ENCODE measurements at regions not wholly inside any gene's neighbourhood (a gene's known extent, or its start where the extent isn't known, plus 50 kb on each side); places are given as distances from the start of the nearest gene placed in this dataset.
"Not testable (repeated sequence)": the region's sequence is repeated elsewhere in the genome, so short reads cannot be mapped to it uniquely, and the experiment has no call there.

DNA sequence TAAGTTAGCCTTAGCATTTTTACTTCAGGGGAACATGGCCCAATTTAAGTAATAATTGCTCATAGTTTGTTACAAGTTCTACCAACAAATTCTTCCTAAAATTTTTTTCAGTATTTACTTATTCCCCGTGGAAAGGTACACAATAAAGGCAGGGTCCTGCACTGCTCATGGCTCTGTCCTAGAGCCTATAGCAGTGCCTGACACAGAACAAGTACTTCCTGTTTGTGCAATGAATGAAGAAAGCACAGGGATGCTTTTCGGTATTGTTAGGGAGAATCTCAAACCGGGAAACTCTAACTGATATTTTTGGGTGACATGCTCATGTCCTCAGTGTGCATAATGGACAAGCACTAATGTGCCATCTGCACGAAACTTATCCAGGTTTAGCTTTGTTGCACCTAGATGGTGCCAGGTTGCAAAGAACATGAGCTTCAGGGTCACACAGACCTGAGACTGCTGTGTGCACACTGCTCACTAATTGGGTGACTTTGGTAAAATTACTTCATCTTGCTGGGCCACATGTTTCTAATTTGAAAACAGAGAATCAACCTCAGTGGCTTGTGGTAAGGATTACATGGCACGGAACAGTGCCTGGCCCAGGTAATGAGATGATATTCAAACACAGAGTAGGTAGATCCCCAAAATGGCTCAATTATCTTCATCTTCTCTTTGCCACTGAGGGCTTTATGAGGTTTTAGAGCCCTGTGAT, 175.8 kb upstream of the NPY2R start:
- no peak for DNase-seq (ENCODE audit: low read depth, low spot score)

DNA sequence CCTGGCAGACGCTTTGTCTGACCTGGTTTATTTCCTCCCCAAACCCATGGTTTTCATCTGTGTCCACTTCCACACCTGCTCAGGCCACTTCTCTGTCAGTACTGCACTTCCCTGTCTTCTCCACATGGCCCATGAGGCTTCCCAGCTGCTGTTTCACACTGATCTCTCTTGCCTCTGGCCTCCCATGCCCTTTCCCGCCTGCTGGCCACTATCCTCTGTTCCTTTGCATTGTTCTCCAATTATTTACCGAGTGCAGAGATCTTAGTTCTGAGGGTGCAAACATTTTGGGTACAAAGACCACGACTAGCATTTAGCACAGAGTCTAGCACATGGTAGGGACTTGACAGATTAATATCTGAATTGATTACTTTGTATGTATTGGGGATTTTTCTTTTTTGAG, 174.8 kb upstream of the NPY2R start:
- no peak for DNase-seq (ENCODE audit: low read depth, low spot score)

DNA sequence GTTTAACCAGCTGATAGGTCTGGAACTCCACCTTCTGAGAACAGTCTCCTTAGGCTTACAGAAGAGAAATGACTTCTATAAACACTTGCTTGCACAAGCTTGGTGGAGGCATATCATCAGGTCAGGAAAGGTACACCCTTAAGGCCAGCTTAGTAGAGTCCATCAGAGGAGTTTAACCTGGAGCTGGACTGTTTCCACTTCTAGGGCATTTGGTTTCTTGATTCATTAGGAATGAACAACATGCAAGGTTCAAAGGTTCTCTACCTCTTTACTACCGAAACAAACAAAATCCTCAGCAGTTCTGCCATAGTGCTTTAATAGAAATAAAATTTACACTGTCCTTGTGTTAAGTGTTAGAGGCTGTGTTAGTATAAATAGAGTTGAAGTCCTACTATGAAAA, 171.4 kb upstream of the NPY2R start:
- DNase-seq (ENCODE audit: low read depth, low spot score), result no peak

DNA sequence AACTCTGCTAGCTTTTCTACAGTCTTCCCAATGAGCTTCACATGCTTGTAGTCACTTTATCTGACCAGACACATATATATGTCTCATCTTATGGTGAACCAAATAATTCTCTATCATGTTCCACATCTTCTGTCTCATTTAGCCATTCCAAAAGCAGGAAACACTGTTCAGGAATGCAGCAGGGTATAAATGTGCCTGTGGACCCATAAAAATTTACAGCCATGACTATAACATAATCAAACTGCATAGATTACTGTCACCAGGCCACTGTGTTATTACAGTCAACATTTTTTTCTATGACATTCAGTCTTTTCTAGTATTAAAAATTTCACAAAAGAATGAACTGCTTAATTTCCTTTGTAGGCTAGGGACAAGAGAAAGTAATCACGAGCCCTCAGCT, 170.0 kb upstream of the NPY2R start:
- no peak for DNase-seq (ENCODE audit: low read depth, low spot score)

DNA sequence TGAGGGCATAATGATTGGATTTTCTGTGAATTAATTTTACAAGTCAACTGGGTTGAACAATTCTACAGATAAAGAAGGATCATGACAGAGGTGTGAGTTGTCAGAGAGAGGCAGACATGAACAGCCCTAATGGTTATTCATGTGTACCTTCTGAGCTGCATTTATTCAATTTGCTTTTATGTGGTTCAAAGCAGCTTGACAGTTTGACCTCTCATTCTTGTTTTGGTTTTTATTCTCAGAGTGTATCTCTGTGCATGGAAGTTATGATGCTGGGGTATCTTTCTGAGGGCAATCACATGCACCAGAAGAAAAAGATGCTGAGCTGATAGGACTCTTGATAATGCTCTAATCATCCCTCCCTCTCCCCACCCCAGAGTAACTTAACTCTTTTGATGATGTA, 169.3 kb upstream of the NPY2R start:
- DNase-seq (ENCODE audit: low read depth, low spot score), result no peak

DNA sequence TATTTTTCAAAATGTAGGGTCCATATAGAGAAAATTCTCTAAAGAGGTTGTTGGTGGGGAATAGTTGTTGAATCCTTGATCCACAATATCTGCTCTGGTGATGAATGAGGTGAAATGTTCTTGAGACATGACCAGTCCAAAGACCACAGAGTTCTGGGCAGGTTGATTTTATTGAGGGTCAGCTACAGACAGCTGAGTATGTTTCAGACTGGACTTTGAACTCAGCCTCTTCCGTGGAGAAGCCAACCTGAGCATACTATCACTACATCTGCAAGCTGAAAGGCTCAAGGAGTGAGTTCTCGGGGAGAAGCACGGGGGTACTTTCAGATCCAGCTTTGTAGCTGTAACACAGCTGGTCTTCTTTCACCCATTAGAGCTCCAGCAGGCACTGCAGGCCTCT, 168.4 kb upstream of the NPY2R start:
- no peak for DNase-seq (ENCODE audit: low read depth, low spot score)

DNA sequence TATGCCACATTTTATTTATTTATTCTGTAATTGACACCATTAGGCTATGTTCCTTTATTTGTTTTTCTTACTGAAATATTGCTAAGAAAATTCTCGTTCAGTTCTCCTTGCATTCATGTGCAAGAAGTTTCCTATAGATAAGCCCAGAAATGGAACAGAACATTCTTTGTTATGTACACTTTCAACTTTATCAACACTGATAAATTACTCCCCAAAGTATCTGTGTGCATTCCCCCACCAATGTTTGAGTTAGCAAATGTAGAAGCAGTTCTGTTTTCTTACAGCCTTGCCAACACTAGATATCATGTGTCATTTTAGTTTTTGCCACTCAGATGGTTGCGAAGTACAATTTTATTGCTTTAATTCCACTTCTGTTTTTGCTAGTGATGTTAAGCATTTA, 166.4 kb upstream of the NPY2R start:
- DNase-seq (ENCODE audit: low read depth, low spot score), result no peak

DNA sequence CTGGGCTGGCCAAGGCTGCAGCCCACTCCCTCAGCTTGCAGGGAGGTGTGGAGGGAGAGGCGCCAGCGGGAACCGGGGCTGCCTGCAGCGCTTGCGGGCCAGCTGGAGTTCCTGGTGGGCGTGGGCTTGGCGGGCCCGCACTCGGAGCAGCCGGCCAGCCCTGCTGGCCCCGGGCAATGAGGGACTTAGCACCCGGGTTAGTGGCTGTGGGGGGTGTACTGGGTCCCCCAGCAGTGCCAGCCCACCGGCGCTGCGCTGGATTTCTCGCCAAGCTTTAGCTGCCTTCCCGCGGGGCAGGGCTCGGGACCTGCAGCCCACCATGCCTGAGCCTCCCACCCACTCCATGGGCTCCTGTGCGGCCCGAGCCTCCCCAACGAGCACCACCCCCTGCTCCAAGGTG, 164.2 kb upstream of the NPY2R start:
- DNase-seq (ENCODE audit: low read depth, low spot score), result not testable (repeated sequence)

DNA sequence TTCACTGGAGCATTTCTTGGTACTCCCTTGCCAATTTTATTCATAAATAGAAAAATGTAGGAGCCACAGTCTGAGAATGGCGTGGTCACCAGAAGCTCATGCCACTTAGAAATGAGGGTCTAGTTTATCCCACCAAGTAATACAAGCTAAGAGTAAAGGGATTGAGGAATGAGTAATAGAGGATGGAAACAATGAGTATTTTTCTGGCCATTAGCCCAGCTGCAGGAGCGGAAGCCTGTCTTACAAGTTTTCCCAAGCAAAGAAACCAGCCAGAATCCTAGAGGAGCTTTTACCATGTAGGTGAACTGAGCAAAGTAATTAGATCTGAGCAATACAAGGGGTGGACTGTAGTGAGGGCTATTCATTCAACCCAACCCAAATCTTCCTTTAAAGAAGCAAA, 160.7 kb upstream of the NPY2R start:
- no peak for DNase-seq (ENCODE audit: low read depth, low spot score)

DNA sequence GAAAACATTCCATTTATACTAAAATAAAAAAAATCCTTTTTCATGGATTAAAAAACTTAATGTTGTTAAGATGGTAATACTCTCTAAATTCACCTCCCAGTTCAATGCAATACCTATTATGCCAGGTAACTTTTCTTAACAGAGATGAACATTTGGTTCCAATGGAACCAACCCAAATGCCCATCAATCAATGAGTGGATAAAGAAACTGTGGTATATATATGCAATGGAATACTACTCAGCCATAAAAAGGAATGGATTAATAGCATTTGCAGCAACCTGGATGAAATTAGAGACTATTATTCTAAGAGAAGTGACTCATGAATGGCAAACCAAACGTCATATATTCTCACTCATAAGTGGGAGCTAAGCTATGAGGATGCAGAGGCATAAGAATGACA, 154.4 kb upstream of the NPY2R start:
- not testable (repeated sequence) for DNase-seq (ENCODE audit: low read depth, low spot score)

DNA sequence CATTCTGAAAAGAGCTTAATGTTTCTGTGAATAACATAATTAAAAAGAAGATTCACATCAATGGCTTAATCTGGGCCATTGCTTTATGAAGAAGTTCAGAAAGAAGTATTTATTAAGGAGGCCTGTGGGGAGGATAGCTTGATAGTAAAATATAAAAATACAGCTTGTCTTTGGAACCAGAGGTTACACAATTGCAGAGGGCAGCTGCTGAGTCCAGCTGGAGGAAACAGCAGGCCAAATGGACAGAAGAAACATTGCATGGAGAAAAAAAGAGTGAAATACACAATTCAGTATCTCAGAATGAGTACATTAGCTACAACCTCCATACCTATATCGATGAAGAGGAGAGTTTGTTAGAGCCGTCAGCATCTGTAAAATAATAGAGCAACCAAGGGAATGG, 148.0 kb upstream of the NPY2R start:
- DNase-seq (ENCODE audit: low read depth, low spot score), result no peak

DNA sequence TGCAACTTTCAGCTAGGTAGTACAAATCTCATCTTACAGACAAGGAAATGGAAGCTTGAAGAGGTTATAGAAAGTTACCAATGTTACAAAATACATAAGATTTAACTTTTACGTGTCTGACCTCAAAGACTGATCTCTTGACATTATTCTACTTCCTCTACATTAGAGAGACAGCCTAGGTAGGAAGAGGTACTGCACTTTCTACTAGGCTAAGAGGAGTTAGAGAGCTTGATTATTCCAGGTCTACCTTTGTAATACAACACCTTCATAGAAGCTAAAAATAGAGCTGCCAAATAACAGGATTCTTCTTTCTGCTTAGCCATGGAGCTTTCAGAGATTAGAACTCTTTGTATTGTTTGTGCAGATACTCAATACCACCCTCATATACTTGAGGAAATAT, 147.6 kb upstream of the NPY2R start:
- no peak for DNase-seq (ENCODE audit: low read depth, low spot score)

DNA sequence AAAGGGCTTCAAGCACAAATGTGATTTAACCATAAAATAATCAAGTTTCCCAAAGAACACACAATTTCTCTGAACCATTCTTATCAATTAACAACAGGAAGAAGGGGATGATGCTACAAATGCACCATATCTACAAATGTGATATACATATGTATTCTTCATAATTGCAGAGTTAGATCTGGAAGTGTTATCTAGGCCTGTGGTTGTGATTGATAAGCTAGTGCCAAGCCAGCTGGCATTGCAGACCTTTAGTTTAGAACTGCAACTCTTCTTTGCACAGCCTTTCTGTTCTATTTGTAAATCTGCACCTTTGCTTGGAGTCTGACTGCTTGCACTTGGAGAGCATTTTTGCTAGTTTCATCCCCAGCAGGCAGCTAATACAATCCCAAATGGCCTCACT, 145.5 kb upstream of the NPY2R start:
- no peak for DNase-seq (ENCODE audit: low read depth, low spot score)

DNA sequence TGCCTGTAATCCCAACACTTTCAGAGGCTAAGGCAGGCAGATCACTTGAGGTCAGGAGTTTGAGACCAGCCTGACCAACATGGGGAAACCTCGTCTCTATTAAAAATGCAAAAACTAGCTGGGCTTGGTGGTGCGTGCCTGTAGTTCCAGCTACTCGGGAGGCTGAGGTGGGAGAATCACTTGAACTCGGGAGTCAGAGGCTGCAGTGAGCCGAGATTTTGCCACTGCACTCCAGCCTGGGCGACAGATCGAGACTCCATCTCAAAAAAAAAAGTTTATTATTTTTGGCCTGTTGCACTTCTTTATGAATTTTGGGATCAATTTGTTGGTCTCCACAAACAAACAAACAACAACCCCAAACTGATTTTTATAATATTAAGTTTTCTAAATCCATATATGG, 143.5 kb upstream of the NPY2R start:
- not testable (repeated sequence) for DNase-seq (ENCODE audit: low read depth, low spot score)

DNA sequence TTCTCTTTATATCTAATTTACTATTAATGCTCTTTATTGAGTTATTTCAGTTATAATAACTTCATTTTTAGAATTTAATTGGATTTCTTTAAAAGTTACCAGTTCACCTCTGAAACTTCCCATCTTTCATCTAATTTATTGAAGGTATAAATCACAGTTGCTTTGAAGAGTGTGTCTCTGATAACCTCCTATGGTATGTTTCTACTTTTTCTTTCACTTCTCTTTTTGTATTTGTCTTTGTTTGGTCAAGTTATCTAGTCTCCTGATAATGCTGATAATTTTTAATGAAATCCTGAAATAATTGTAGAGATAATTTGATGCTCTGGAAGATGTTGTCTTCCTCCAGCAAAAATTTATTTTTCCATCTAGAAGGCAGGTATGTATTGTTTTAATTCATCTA, 141.6 kb upstream of the NPY2R start:
- DNase-seq (ENCODE audit: low read depth, low spot score), result no peak

DNA sequence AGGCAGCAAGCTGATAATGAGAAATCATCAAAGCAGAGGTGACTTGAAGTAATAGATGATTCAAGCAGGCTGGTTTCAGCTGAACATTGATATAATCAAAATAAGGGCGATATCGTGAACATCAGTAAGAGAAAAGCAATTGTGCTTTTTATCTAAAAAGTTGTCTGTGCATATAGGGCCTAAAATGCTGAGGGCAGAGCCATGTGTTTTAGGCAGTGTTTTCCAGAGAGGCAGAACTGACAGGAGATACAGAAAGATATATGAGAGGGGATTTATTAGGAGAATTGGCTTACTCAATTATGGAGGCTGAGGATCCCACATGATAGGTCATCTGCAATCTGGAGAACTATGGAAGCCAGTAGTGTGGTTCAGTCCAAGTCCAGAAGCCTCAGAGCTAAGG, 136.5 kb upstream of the NPY2R start:
- DNase-seq (ENCODE audit: low read depth, low spot score), result no peak

DNA sequence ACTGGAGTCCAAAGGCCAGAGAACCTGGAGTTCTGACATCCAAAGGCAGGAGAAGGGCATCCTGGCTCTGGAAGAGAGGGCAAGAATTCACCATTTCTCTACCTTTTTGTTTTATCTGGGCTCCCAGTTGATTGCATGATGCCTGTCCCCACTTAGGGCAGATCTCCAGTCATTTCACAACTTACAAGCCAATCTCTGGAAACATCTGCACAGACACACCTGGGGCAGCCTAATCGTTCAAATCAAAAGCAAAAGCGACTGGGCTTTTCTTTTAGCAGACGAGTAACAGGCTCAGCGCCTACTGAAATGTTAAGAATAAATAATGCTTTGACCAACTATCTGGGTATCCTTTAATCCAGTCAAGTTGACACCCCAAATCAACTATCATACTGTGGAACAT, 136.0 kb upstream of the NPY2R start:
- no peak for DNase-seq (ENCODE audit: low read depth, low spot score)

DNA sequence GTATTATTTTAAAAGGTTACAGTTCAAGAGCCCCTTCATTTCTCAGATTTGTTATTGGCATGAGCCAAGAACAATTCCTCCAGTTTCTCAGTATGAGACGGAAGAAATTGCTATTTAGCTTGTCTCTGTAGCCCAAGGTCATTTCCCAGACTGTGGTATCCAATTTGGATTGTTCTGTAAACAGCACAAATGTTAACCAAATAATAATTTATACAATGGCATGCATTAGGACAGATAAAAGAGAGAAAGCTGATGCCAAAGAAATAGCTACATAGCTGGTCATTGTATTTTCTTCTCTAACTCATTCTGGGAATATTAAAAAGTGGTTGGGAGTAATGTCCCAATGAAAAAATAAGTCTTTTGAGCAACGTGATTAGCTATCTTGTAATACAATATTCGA, 134.6 kb upstream of the NPY2R start:
- DNase-seq (ENCODE audit: low read depth, low spot score), result no peak

DNA sequence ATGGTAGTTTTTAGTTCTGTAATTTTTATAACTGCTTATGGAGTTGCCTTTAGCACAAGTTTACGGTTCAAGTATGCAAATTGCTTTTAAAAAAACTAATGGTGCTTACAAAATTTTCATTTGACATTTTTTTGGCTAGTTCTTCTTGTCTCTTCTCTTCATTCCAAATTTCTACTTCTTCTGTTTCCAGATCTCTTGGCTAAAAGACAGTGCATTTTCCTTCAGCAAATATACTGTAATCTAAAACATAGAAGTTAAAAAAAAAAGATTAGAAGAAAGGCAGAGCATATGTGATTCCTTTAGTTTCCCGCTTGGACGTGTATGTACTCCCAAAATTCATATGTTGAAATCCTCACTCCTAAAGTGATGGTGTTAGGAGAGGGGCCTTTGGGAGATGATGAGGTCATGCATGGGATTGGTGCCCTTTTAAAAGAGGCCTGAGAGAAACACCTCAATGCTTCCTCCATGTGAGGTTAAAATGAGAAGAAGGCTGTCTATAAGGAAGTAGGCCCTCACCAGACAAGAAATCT, 132.1 kb upstream of the NPY2R start:
- no peak for DNase-seq (ENCODE audit: low read depth, low spot score)

DNA sequence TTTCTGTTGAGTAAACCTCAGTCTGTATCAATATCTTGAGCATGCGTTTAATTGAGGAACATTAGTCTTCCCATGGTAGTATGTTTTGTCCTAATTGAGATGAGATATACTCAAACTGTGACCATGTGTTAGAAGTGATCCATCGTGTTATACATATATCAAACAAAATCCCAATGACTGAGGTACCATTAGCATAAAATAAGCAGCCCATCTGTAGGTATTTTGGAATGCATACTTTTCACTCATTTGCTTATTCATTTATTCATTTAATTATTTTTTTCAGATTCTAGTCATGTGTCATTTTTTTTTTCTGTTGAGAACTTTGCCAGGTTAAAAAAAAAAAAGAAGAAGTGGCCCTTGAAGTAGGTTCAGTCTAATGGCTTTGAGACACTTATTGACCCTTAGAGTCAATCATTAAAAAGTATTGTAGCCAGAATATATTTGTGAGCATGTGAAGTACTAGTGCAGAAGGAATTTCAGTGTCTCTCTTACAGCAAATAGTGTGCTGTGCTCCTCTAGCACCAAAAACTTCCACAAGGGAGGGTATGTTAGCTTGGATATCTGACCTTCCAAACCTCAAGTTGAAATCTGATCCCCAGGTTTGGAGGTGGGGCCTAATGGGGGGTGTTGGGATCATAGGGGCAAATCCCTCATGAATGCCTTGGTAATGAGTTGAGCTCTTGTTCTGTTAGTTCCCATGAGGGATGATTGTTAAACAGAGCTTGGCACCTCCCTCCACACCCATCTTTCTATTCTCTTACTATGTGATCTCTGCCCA, 130.8 kb upstream of the NPY2R start:
- DNase-seq (ENCODE audit: low read depth, low spot score), result no peak

DNA sequence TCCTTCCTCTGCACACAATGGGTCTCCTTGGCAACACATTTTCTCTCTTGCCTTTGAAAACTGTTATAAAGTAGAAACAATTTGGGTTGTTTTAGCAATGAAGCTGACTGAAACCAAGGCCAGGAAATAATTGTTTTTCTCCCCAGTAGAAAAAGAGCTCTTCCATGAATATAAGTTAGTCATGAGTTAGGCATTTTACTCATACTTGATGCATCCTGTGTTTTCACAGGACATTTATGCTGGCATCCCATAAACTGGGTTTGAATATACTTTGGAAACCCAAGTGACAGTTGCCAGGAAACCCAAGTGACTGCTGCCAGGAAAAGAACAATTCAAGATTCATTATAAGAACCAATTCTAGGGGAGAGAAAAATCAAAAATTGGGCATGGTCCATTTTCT, 128.6 kb upstream of the NPY2R start:
- no peak for DNase-seq (ENCODE audit: low read depth, low spot score)

DNA sequence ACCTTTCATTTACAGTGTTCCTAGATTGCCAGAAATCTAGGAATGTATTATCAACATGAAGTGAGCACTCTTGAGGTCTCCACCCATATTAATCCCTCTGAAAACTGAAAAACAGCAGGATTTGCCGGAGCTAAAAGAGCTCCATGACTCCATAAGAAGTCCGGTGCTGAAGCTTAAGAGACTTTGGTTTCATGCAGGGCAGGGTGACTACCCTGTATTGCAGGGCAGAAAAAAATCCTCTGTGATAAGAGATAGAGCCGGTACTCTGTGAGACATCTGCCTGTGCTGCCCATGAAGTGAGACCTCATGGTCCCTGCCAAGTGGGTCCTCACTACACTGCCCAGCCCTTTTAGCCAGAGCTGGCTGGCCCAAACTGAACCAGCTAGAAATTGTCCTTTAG, 127.2 kb upstream of the NPY2R start:
- no peak for DNase-seq (ENCODE audit: low read depth, low spot score)

DNA sequence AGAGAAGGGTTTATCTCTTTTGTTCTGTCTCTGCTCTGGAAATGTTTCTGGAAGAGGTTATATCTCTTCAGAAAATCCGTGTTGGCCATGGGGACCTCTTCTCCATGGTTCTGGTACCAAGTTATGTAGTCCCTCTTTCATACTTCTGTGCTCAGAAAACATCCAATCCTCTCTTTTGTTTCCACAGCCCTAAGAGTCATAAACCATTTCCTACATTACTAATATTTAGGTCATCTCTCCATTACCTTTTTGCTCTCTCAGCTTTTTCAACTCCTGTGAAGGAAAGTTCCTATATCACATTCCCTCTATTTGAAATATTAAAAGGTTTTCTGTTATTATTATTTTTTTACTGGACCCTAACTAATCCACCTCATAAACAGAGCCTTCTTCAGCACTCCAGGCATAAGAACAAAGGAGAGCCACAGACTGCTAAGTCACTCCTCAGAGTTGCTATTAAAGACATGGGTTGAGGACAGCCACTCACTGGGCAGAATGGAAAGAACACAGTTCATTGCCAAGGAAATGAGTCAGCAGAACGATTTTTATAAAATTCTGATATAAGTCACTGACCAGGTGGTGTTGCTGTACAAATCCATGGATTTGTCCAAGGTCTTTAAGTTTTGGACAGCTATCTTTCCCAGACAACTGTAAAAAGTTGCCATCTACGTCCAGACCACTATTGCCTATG, 122.4 kb upstream of the NPY2R start:
- no peak for DNase-seq (ENCODE audit: low read depth, low spot score)

All from iPS DF 19.7 (cell line).